HG02973 (cell line): ENCODE measurements at regions not wholly inside any gene's neighbourhood (a gene's known extent, or its start where the extent isn't known, plus 50 kb on each side); places are given as distances from the start of the nearest gene placed in this dataset.
A peak's percentile ranks its signal among the peaks of the same experiment; 100 is the strongest.
"Not testable (repeated sequence)": the region's sequence is repeated elsewhere in the genome, so short reads cannot be mapped to it uniquely, and the experiment has no call there.

Experiments
- ATAC-seq: cut with Tn5 transposase; IDR thresholded peaks from one replicate; pipeline ENCODE4 v1.9.1; 2021; ENCODE audit warnings: moderate library complexity; ENCODE audit not compliant: unreplicated experiment

DNA sequence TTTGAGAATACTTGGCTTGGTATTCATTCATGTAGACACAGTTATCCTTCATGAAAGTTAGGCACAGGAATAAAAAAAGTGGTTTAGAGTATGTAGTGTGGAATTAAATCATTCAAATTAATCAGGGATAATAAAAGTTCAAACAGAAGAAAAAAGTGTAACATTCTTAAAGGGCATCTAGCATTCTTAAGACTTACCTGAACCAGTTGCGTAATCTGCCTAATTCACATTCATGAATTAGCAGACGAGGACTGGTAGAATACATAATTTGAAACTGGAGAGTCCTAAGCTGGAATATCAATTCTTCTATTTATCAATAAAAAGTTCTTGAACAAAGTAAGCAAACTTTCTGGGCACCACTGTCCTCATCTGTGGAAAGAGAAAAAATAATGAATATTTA is 157.0 kb upstream of the DEPDC1 start:
- no peak for ATAC-seq

DNA sequence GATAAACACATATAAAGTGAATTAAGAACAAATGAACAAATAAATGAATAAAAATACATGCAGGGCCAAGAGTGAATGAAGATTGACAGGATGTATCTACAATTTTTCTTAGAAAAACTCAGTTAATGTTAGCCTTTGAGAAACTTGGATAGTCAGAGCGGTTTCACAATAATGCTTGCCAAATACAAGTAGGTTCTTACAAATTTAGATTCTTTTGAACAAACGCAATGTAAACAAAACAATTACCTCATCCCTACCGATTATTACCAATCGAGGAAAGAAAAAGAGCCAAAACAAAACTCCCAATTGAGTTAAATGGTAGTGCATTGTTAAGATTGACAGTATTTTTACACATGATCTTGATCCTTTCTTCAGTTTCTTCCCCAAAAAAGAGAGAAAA is 176.9 kb upstream of the DEPDC1 start:
- ATAC-seq = no peak

DNA sequence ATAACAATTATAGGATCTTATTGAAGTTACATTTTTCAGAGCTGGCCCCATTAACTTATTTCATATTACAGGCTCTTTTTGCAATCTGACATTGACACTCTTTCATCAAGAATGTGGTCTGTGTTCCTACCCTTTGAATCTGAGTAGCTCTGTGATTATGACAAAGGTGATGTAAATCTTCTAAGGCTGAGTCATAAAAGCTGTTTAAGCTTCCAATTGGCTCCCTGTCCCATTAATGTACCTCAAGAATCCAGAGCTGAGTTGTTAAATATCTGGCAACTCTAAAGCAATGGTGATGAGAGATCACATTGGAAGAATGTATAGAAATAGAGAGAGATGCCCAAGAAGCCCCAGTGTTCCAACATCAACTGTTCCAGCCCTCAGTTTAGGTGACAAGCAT is 178.5 kb upstream of the DEPDC1 start:
- ATAC-seq = no peak

DNA sequence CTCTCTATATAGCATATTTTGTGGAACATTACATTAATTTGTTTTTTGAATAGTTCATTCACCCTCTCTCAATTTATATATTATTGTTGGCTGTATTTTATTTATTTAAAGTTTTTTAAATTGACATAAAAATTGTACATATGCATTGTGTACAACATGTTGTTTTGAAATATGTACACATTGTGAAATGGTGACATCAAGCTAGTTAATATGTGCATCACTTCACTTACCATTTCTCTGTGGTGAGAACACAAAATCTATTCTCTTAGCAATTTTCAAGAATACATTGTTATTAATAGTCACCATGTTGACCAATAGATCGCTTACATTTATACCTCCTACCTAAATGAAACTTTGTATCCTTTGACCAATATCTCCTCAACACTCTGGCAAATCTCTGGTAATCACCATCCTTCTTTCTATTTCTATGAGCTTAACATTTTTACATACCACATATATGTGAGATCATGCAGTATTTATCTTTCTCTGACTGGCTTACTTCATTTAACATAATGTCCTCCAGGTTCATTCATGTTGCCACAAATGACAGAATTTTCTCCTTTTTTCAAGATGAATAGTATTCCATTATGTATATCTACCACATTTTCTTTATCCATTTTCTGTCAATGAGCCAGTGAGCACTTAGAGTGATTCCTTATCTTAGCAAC is 180.9 kb upstream of the DEPDC1 start:
- ATAC-seq = no peak

DNA sequence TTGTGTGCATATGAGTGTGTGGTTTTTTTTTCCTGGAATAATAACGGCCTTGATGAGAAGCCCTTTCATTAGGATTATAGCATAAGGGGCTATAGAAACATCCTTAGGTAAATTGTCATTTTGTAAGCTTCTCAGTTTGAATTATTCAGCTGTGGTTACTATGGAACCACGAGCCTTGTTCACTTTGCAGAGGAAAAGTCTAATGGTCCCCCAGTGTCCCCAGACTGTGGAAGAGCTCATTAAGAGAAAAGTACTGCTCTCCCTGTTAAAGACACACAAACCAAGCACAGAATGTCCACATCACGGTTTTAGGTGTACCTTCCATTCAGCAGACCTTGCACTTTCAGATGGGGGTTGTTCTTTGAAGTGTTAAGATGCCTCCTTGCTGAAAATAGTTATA is 199.3 kb upstream of the DEPDC1 start:
- ATAC-seq = no peak

DNA sequence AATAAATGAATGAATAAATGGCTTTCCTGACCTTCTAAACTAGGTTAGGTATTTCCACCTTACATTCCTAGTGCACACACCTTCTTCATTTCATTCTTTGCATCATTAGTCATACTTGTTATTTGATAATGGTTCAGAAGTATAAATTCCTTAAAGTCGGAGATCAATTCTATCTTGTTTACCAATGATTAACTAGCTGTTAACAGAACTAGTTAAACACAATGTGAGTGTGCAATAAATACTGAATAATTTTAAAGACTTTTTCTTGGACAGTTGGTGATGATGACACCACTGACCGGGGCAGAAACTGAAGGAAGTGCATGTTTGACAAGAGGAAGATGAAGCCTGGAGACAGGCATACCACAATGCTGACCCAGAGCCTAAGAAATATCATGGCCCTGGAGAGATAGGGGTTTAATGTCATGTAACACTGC is 207.1 kb upstream of the DEPDC1 start:
- ATAC-seq = no peak

DNA sequence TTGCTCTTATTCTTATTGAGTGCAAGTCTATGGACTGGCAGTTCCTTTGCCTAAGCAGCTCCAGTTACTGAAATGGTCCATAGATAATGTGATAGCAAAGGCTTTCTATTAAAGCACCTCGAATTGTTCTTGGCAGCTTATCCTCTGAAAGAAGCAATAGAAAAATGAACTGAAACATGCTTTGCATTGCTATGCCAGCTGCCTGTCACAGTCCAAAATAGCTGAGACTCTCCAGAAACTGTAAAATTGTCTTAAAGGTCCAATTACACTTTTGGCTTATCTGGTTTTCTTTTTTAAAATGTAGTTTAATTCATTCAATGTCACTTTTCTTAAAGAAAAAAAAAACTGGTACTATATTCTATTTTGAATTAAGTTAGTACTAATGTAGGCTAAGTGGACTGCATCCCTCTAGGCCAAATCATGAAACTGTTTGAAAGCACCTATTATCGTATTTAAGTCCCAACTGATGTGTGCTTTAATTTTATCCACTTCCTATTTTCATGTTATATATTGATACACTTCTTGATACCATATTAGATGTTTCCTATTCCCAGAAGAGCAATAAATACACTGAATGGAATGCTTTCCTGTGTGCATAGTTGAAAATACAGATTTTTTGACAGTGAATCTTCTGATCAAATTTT is 208.0 kb upstream of the DEPDC1 start:
- no peak for ATAC-seq

DNA sequence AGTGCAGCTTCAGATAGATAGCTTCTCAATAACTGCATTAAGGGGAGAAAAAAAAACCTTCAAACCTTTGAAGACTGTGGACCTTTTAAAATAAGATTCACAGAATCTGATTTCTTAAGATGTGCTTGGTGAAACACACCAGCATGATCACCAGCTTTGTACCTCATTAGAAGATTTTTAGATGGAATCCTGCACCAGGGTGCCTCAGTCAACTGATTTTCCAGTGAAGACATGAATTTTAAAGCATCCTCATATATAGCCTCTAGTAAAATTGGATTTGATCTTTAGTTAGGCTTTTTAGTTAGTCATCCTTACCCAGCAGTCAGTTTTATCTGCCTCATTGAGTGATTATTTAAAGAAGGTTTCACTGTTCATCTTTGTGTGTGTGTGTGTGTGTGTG is 208.6 kb upstream of the DEPDC1 start:
- ATAC-seq = no peak

DNA sequence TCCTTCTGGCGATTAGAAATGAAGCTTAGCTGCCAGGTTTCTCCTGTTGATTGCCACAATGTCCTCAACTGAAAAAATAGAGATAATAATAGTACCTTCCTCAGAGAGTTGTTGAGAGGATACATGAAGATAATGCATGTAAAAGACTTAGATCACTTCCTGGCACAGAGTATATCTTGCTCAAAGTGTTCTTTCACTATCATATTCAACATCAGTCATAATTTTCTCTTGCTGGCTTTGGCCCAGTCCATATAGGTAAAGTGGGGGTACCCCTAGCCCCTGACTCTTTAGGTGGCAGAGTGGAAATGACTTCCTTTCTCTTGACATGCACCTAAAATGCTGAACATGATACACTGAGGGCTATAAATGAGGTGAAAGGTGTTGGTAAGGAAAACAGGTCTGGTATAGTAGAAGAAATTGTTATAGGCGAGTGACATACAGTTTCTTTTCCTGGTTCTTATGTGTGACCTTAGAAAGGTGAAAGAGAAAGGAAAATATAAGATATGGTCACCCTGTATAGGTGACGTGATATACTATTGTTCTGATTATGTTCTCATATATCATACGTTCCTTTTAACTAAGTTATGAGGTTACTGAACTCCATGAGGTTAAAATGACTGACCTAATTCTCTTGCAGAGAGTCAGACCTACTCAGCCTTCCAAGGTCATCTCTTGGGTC is 209.9 kb upstream of the DEPDC1 start:
- ATAC-seq = peak; percentile 60

DNA sequence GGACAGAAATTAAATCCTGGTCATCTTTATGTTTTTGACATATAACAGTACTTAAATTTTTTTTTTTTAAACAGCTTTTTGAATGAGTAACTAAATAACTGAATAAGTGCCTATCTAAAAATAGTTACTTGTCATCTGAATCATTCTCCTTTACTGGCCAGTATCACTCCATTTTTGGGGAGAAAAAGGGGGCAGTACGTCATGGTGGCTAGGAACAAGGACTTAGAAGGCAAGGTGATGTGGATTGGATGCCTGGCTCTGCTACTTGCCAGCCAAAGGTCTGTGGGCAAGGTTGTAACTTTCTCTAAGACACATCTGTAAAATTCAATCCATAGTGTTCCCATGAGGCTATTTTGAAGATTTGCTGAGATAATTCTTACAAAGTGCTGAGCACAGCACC is 220.4 kb upstream of the DEPDC1 start:
- ATAC-seq = no peak

DNA sequence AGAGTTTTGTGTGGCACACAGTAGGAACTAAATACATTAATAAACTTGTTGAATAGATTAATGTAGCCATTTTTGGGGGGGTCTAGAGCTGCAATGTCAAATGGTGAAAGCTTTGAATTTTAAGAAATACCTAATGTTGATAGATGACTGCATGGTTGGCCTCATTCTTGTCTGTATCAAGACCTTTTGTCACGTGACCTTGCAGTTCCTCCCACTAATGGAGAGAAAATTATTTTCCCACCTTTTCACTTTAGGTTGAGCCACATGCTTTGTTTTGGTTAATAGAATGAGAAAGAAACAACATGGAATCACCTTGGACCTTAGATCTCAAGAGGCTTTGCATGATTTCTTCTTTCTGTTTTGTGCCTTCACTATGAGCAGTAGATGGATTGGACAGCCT is 223.6 kb upstream of the DEPDC1 start:
- no peak for ATAC-seq

DNA sequence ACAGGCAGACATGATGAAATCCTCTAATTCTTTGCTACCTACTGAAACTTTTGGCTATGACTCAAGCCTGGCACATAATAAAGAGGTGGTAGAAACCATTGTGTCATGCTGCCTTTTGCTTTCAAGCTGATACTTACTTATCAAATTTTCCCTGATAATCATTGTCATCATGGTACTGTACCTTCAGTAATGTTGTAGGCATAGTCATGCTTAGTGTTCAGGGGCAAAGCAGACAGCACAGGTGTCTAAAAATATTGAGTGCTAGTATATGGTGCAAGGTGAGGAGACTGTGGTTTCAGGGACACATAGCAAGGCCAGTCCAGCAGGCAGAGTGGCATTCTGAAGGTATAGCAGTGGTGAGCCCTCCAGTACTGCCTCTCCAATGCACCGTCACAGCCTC is 226.9 kb upstream of the DEPDC1 start:
- no peak for ATAC-seq

DNA sequence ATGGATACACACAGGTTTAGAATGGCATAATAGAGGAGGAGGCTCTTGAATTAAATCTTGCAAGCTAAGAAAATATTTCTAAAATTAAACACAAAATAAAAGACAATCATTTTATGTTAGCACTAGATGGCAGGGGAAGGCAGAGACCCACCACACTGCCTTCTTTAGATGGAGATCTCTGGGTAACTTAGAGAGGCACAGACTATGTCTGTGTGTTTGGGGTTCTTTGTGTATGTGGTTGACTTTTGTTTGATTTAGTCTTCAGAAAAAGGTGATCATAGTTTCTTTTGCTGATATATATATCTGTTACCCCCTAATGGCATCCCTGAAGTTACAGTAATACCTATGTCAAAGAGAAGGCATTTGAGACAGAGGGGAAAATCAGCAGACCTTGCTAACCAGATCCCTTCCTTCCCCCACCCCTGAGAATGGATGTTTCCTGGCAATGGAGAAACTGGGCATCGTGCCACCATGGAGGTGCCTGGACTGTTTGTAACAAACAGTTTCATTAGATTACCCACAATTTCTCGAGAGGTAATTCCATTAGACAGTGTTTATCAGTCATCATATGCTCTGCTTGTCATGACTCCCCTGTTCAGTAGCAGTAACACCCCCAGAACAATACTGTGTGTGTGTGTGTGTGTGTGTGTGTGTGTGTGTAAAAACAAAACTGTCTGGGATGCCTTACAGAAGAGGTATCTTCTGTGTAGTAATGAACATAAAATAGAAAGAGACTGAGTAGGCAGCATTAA is 228.3 kb upstream of the DEPDC1 start:
- ATAC-seq = no peak

DNA sequence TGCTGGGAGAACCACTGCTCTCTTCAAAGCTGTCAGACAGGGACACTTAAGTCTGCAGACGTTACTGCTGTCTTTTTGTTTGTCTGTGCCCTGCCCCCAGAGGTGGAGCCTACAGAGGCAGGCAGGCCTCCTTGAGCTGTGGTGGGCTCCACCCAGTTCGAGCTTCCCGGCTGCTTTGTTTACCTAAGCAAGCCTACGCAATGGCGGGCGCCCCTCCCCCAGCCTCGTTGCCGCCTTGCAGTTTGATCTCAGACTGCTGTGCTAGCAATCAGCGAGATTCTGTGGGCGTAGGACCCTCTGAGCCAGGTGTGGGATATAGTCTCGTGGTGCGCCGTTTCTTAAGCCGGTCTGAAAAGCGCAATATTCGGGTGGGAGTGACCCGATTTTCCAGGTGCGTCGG is 242.6 kb upstream of the DEPDC1 start:
- not testable (repeated sequence) for ATAC-seq

DNA sequence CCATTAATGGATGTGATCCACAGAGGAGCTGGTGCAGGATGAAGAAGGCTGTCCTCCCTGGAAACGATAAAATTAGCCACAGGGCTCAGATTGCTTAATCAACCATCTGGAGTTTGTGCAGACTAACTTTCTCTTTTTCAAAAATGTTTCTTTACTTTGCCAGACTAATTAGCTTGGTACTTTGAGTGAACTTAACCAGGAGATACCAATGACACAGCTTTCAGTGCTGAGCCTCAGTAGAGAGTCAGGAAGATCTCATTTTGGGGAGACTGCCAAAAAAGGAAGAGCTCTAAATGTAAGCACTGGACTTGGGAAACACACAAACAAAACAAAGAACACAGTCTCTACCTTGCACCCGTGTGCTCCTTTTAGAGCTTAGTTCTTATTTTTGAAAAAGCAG is 248.1 kb upstream of the DEPDC1 start:
- ATAC-seq = no peak

DNA sequence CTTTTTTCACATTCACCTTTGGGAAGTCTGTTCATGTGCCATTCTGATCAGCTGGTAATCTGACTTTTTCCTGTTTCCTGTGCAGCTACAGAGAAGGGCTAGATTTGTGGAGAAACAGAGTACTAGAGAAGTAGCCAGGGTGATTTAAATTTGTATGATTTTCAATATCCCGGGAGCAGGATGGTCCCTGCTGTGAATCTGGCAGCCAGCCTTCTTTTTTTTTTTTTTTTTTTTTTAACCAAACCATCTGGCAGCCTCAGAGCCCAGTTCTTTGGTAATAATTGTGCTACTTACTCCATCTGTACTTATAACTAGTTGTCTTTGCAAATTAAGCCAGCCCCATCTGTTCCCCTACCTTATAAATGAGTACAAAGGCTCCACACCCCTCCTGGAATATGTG is 248.6 kb upstream of the DEPDC1 start:
- ATAC-seq = no peak

DNA sequence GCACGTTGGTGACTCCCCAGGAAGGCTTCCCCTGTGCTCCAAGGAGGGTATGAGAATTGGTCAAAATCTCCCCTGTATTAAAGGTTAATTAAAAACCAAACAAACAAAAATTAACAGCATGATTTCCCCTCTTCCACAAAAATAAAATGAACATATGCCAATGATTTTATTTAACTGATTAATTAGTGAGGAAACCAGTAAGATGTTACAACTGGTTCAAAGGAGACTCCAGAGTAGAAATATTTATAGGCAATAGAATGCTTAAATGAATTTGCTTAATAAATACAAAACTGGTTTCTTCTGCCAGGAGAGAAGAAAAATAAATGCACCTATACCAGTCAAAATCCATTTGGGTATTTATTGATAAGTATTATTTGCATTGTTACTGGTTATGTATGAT is 249.5 kb upstream of the DEPDC1 start:
- no peak for ATAC-seq

DNA sequence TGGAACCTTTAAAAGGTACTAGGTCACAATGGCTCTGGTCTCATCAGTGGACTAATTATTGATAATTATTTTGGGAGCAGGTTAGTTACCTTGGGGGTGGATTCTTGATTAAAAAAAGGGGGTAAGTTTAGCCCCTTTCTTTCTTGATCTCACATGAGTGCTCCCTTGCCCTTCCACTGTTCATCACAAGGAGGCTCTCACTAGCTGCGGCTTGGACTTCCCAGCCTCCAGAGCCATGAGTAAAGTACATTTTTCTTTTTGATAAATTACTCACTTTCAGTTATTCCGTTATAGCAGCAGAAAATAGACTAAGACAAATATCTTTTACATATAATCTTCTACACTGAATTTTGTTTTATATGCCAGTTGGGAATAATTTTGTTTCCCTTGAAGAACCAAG is 254.8 kb upstream of the DEPDC1 start:
- ATAC-seq = no peak

DNA sequence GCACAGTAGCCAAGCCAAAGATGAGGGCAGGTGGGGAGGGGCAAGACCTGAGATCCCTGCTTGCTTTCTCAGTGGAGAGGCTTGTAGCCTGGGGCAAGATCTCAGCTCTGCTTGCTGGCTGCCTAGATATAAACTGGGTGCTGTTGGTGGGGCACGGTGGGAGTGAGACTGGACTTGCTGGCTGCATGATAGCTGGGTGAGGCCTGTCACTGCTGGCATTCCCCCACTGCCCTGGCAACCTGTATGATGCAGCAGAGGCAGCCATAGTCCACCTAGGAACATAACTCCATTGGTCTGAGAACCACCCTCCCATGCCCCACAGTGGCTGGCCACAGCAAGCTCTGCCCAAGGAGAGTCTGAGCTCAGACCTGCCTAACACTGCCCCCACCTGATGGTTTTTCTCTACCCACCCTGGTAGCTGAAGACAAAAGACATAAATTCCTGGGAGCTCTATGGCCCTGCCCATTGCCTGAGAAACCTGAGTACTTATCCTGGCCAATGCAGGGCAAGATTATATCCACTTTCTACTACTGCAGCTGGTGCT is 261.9 kb upstream of the DEPDC1 start:
- ATAC-seq = no peak

DNA sequence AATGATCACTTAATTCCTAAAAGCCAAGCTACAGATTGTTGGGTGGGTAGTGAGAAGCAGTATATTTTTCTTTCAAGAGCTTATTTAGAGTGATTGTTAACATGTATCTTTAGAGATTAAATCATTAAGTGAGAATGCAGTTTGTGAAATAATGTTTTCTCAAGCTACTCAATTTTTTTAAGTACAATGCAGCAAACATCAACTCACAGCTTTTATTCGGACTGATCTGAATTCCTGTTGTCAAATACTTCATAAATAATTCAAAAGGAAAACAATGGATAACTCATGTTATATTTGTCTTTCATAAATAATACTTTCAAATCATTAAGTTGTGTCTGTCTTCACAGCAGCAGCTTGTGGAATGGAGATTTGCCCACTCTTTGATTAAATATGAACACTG is 271.1 kb upstream of the DEPDC1 start:
- no peak for ATAC-seq

DNA sequence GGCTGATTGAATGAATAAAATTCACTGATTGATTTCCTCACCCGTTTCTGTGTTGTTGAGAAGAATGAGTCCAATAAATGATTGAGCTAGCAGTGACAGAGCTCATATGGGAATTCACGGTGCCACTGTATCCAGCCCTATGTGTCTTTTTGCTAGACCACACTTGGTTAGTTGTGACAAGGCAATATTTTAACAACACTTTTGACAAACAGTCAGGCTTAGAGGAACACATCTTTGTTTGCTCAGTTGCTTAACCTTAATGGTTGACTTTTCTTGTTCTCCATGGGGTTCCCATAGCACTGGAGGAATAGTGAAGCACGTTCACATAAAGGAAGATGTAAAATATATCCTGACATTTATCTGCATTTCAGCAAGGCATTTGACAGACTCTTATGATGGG is 273.9 kb upstream of the DEPDC1 start:
- ATAC-seq = no peak
